CD4-positive, alpha-beta T cell treated with Interleukin-6 for 4 hours (primary cell): ENCODE measurements at regions not wholly inside any gene's neighbourhood (a gene's known extent, or its start where the extent isn't known, plus 50 kb on each side); places are given as distances from the start of the nearest gene placed in this dataset.
"Not testable (repeated sequence)": the region's sequence is repeated elsewhere in the genome, so short reads cannot be mapped to it uniquely, and the experiment has no call there.

Source experiments
- DNase-seq: peaks from one replicate; pipeline ENCODE4 v3.0.0-alpha.2; 2020; ENCODE audit warnings: mixed read lengths

GRCh38 chr1:221867003-221867402 lies 125.1 kb upstream of the DUSP10 start:
- no peak for DNase-seq

GRCh38 chr1:221865808-221866207 lies 123.9 kb upstream of the DUSP10 start:
- DNase-seq: no peak

GRCh38 chr1:221863635-221864034 lies 121.7 kb upstream of the DUSP10 start:
- DNase-seq: no peak

- DNase-seq: no peak
These were observed 121.1 kb upstream of the DUSP10 start for GRCh38 chr1:221862971-221863370.

- no peak for DNase-seq
These were observed 117.1 kb upstream of the DUSP10 start for GRCh38 chr1:221858818-221859611.

DNA sequence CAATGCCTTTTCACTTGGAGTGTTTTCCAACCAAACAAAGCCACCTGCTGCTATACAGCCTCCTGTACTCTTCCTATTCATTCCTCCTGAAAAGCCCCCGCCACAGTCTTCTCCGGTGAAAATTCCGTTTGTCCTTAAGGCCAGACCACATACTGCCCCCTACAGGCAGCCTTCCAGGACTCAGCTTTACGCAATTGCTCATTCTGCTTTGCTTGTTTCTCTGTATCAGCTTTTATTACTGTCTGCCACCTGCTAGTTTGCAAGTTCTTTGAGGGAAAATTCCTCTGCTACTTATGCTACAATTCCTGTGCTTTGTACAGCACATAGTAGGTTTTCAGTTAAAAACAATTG lies 115.2 kb upstream of the DUSP10 start:
- DNase-seq: not testable (repeated sequence)

DNA sequence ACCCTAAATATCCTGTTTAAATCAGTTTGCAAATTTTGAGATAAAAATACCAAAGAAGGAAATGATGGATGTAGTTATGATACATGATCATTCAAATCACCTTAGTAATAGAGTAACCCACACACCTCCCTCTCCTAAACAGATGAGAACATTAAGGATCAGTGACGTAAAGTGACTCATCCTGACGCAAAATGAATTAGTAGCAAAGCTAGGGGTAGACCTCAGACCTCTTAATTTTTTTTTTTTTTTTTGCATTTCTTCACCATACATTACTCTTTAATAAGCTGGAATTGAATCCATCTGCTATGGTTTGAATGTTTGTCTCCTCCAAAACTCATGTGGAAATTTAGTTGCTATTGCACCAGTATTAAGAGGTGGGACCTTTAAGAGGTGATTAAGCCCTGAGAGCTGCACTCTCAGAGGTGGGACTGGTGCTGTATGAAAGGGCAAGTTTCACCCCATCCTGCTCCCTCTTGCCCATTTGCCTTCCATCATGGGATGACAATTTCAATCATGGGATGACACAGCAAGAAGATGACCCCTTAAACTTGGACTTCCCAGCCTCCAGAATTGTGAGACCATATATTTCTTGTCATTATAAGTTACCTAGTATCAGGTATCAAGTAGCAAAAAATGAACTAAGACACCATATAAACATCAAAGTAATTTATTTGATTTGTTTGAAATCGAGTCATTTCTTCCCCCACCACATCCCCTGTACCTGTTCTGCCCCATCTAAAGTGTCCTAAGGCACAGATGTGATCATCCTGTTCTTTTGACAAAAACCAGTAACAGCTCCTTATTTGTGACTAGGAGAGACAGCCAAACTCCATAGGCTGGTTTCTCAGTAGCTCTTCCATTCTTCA lies 114.6 kb upstream of the DUSP10 start:
- DNase-seq: no peak

GRCh38 chr1:221855156-221855555 lies 113.3 kb upstream of the DUSP10 start:
- DNase-seq: no peak

GRCh38 chr1:221851336-221851735 lies 109.4 kb upstream of the DUSP10 start:
- DNase-seq: no peak

GRCh38 chr1:221850470-221851187 lies 108.7 kb upstream of the DUSP10 start:
- DNase-seq: no peak

- no peak for DNase-seq
These were observed 108.0 kb upstream of the DUSP10 start for GRCh38 chr1:221849897-221850296.

DNA sequence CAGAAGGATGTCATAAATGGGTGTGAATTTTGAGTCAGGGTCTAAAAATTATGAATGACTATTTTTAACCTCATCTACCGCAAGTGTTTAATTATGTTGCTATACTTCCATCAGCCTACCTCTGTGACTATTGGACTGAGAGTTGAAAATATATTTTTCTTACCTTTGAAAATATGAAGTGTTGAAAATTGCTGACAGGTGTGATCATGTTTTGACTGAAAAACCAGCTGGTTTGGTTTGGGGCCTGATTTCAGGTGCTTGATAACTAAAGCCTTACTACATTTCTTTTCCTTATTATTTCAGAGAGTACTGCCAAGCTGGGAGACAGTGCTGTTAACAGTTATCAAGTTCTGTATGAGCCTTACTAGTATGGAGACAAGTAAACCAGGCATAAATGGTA lies 107.2 kb upstream of the DUSP10 start:
- no peak for DNase-seq

- DNase-seq: no peak
These were observed 105.8 kb upstream of the DUSP10 start for GRCh38 chr1:221847676-221848075.

- no peak for DNase-seq
These were observed 103.9 kb upstream of the DUSP10 start for GRCh38 chr1:221845650-221846371.

GRCh38 chr1:221841983-221842335 lies 100.1 kb upstream of the DUSP10 start:
- no peak for DNase-seq

DNA sequence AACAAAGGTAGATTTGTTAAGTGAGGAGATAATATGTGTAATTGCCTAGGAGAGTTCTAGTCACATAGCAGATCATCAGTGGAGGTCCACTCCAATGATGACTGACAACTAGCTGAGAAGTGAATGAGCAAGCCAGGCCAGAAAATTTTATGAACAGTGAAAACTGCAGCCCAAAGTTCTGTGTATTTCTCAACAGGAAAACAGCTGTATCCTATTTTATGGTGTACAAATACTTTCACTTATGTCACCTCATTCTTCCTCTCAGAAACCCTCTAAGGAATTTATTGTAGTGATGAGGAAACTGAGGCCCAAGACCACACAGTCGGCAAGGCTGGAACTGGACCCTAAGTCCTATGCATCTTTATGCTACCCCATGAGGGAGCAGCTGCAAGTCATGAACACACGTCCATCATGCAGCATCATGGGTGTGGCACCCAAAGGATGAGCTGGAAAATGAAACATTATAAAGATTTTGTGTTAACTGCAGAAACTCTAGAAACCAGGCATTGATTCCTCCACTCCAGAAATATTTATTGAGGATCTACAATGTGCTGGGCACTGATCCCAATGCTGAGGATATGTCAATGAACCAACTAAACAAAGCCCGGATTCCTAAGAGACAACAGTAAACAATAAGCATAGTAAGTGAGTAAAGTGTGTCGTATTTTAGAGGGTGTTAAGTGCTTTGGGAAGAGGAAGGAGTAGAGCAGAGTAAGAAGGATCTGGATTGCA lies 99.5 kb upstream of the DUSP10 start:
- no peak for DNase-seq

- DNase-seq: no peak
These were observed 98.8 kb upstream of the DUSP10 start for GRCh38 chr1:221840511-221841243.

- peak; percentile 60 for DNase-seq
These were observed 98.0 kb upstream of the DUSP10 start for GRCh38 chr1:221839782-221840395.

GRCh38 chr1:221839321-221839720 lies 97.4 kb upstream of the DUSP10 start:
- DNase-seq: no peak

GRCh38 chr1:221837896-221838295 lies 96.0 kb upstream of the DUSP10 start:
- DNase-seq: peak; percentile 22
